ENCODE measurements at regions not wholly inside any gene's neighbourhood (a gene's known extent, or its start where the extent isn't known, plus 50 kb on each side); places are given as distances from the start of the nearest gene placed in this dataset.

- TF ChIP-seq CTCF (IDR thresholded peaks at IDR 0.05; ENCODE audit: low read length) (no peak), EZH2 (IDR thresholded peaks at IDR 0.05; ENCODE audit: borderline replicate concordance, low read length) (no peak)
Measured at GRCh38 chr18:39396168-39396567, 1830.6 kb upstream of the CELF4 start.
